ENCODE measurements at regions not wholly inside any gene's neighbourhood (a gene's known extent, or its start where the extent isn't known, plus 50 kb on each side); places are given as distances from the start of the nearest gene placed in this dataset.

- Histone ChIP-seq H3K27me3 (ENCODE audit: insufficient read depth, low read length) (no peaks in the 10 kb centered on the region), H3K4me3 (ENCODE audit: insufficient read depth, low read length) (no peak overlapping the region), H2AFZ (ENCODE audit: low read length) (no peak overlapping the region), H4K20me1 (ENCODE audit: insufficient read depth, low read length) (no peaks in the 10 kb centered on the region), H3K4me2 (ENCODE audit: insufficient read depth, low read length) (no peak overlapping the region), H3K79me2 (ENCODE audit: insufficient read depth, low read length) (no peaks in the 10 kb centered on the region), H3K4me1 (ENCODE audit: insufficient read depth, low read length) (no peaks in the 10 kb centered on the region), H3K36me3 (ENCODE audit: insufficient read depth, low read length) (no peaks in the 10 kb centered on the region), H3K9me3 (ENCODE audit: low read depth, low read length) (no peaks in the 10 kb centered on the region), H3K27ac (ENCODE audit: low read depth, low read length) (no peak overlapping the region)
- TF ChIP-seq, protein P1, sequence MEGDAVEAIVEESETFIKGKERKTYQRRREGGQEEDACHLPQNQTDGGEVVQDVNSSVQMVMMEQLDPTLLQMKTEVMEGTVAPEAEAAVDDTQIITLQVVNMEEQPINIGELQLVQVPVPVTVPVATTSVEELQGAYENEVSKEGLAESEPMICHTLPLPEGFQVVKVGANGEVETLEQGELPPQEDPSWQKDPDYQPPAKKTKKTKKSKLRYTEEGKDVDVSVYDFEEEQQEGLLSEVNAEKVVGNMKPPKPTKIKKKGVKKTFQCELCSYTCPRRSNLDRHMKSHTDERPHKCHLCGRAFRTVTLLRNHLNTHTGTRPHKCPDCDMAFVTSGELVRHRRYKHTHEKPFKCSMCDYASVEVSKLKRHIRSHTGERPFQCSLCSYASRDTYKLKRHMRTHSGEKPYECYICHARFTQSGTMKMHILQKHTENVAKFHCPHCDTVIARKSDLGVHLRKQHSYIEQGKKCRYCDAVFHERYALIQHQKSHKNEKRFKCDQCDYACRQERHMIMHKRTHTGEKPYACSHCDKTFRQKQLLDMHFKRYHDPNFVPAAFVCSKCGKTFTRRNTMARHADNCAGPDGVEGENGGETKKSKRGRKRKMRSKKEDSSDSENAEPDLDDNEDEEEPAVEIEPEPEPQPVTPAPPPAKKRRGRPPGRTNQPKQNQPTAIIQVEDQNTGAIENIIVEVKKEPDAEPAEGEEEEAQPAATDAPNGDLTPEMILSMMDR (IDR thresholded peaks at IDR 0.05; ENCODE audit: extremely low read depth, low read depth, low read length), result no peak
- no peak for DNase-seq (ENCODE audit: insufficient read length, low spot score, missing footprints)
These were observed 385.5 kb downstream of the SFMBT2 start for GRCh38 chr10:7025296-7025695.

GRCh38 chr10:7015457-7015856, 395.4 kb downstream of the SFMBT2 start:
- Histone ChIP-seq H3K27me3 (ENCODE audit: insufficient read depth, low read length) (no peaks in the 10 kb centered on the region), H3K36me3 (ENCODE audit: insufficient read depth, low read length) (no peaks in the 10 kb centered on the region), H3K79me2 (ENCODE audit: insufficient read depth, low read length) (no peaks in the 10 kb centered on the region), H3K4me1 (ENCODE audit: insufficient read depth, low read length) (no peaks in the 10 kb centered on the region), H3K27ac (ENCODE audit: low read depth, low read length) (no peak overlapping the region), H3K4me2 (ENCODE audit: insufficient read depth, low read length) (no peak overlapping the region), H2AFZ (ENCODE audit: low read length) (no peak overlapping the region), H4K20me1 (ENCODE audit: insufficient read depth, low read length) (no peaks in the 10 kb centered on the region), H3K4me3 (ENCODE audit: insufficient read depth, low read length) (no peak overlapping the region), H3K9me3 (ENCODE audit: low read depth, low read length) (no peaks in the 10 kb centered on the region)
- DNase-seq (ENCODE audit: insufficient read length, low spot score, missing footprints), result no peak
- TF ChIP-seq, protein P1 (IDR thresholded peaks at IDR 0.05; ENCODE audit: extremely low read depth, low read depth, low read length), result no peak

- no peak overlapping the region for H3K4me3 ChIP-seq (ENCODE audit: insufficient read depth, low read length)
- H3K27ac ChIP-seq (ENCODE audit: low read depth, low read length), result no peak overlapping the region
- TF ChIP-seq, protein P1 (IDR thresholded peaks at IDR 0.05; ENCODE audit: extremely low read depth, low read depth, low read length), result no peak
- H2AFZ ChIP-seq (ENCODE audit: low read length), result no peak overlapping the region
- no peaks in the 10 kb centered on the region for H3K27me3 ChIP-seq (ENCODE audit: insufficient read depth, low read length)
- no peak overlapping the region for H3K4me2 ChIP-seq (ENCODE audit: insufficient read depth, low read length)
- no peaks in the 10 kb centered on the region for H3K36me3 ChIP-seq (ENCODE audit: insufficient read depth, low read length)
- no peaks in the 10 kb centered on the region for H4K20me1 ChIP-seq (ENCODE audit: insufficient read depth, low read length)
- no peak for DNase-seq (ENCODE audit: insufficient read length, low spot score, missing footprints)
- no peaks in the 10 kb centered on the region for H3K79me2 ChIP-seq (ENCODE audit: insufficient read depth, low read length)
- H3K9me3 ChIP-seq (ENCODE audit: low read depth, low read length), result no peaks in the 10 kb centered on the region
- H3K4me1 ChIP-seq (ENCODE audit: insufficient read depth, low read length), result no peaks in the 10 kb centered on the region
These were observed 396.1 kb downstream of the SFMBT2 start for GRCh38 chr10:7014721-7015120.

DNA sequence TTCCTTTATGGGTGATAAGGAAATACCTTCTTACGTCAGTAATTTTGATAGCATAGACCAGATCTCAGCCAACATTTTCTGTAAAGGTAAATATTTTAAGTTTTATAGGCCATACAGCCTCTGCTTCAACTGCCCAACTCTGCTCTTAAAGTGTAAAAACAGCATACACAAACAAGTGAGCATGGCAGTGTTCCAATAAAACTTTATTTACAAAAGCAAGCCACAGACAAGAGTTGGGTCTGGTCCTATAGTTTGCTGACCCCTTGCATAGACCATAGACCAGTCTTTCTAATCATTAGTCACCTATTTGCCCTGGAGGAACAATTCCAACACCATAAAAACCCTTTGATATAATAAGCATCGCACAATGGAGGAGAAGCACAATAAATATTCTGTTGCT, 398.8 kb downstream of the SFMBT2 start:
- TF ChIP-seq, protein P1 (IDR thresholded peaks at IDR 0.05; ENCODE audit: extremely low read depth, low read depth, low read length), result no peak
- Histone ChIP-seq H3K79me2 (ENCODE audit: insufficient read depth, low read length) (no peaks in the 10 kb centered on the region), H3K27me3 (ENCODE audit: insufficient read depth, low read length) (no peaks in the 10 kb centered on the region), H3K4me1 (ENCODE audit: insufficient read depth, low read length) (no peaks in the 10 kb centered on the region), H2AFZ (ENCODE audit: low read length) (no peak overlapping the region), H4K20me1 (ENCODE audit: insufficient read depth, low read length) (no peaks in the 10 kb centered on the region), H3K36me3 (ENCODE audit: insufficient read depth, low read length) (no peaks in the 10 kb centered on the region), H3K4me2 (ENCODE audit: insufficient read depth, low read length) (no peak overlapping the region), H3K27ac (ENCODE audit: low read depth, low read length) (no peak overlapping the region), H3K4me3 (ENCODE audit: insufficient read depth, low read length) (no peak overlapping the region), H3K9me3 (ENCODE audit: low read depth, low read length) (no peaks in the 10 kb centered on the region)
- no peak for DNase-seq (ENCODE audit: insufficient read length, low spot score, missing footprints)

Measured in osteoblast (primary cell).